ENCODE measurements at regions not wholly inside any gene's neighbourhood (a gene's known extent, or its start where the extent isn't known, plus 50 kb on each side); places are given as distances from the start of the nearest gene placed in this dataset.

- no peaks in the 10 kb centered on the region; a peak in 1 of 5 replicates for H3K27me3 ChIP-seq (ENCODE audit: control insufficient read depth in 2 of 2, insufficient read depth in 2 of 2, low read length in 2 of 2)
- DNase-seq (ENCODE audit: extremely low read depth in 1 of 4, low spot score in 3 of 4) (no peak), ATAC-seq (no peak), FAIRE-seq (no peak)
- H3K4me3 ChIP-seq, result no peak overlapping the region
- no peak overlapping the region for H3K9ac ChIP-seq (ENCODE audit: insufficient read depth in 1 of 2, low read depth in 2 of 2, low read length in 2 of 2)
- H3K9me3 ChIP-seq (replicated peaks; ENCODE audit: control insufficient read depth, insufficient read depth, low read depth, low read length), result peaks cover 3% of the 10 kb centered on the region; the same call in 1 of the 2 replicates
- H4K20me1 ChIP-seq (replicated peaks; ENCODE audit: control insufficient read depth, insufficient read depth, low read length), result no peaks in the 10 kb centered on the region
- no peaks in the 10 kb centered on the region for H3K4me1 ChIP-seq (replicated peaks in 1 of 2; ENCODE audit: control insufficient read depth in 2 of 2, insufficient read depth in 2 of 2, low read length in 2 of 2)
- ChIA-PET POLR2A (no interaction called here), CTCF (ENCODE audit: low intra/inter-chr PET ratio) (no interaction called here)
- 0% methylated on average over 1 of the region's 1 CpG for WGBS (ENCODE audit: insufficient coverage, low coverage, missing lambda C conversion rate)
- intact Hi-C loops (cut with micrococcal nuclease) (no loop called here), in situ Hi-C loops (cut with MboI) (no loop called here)
- H3K27ac ChIP-seq (ENCODE audit: extremely low read depth, low read depth, low read length), result no peak overlapping the region
- H3K9me1 ChIP-seq (ENCODE audit: control insufficient read depth, insufficient read depth, low read length), result no peaks in the 10 kb centered on the region
- no peak for TF ChIP-seq TRIM24 (IDR thresholded peaks at IDR 0.05)
- no TSS peak for BruUV-seq (replicated peaks)
- no peaks in the 10 kb centered on the region for H3K79me2 ChIP-seq (ENCODE audit: control insufficient read depth, insufficient read depth, low read length)
- no peak overlapping the region for H3K4me2 ChIP-seq (ENCODE audit: insufficient read depth, low read length)
- no peak overlapping the region for H2AFZ ChIP-seq (ENCODE audit: low read depth, low read length)
- H3K36me3 ChIP-seq (ENCODE audit: control insufficient read depth, insufficient read depth, low read length), result no peaks in the 10 kb centered on the region
Measured at GRCh38 chr3:73134034-73134433, 72.6 kb downstream of the EBLN2 start.

GRCh38 chr3:73136941-73137340 lies 75.5 kb downstream of the EBLN2 start:
- ChIA-PET CTCF (ENCODE audit: low intra/inter-chr PET ratio) (no interaction called here), POLR2A (no interaction called here)
- H3K4me3 ChIP-seq, result no peak overlapping the region
- no peaks in the 10 kb centered on the region for H3K9me1 ChIP-seq (ENCODE audit: control insufficient read depth, insufficient read depth, low read length)
- no peaks in the 10 kb centered on the region for H3K79me2 ChIP-seq (ENCODE audit: control insufficient read depth, insufficient read depth, low read length)
- H3K4me1 ChIP-seq (replicated peaks in 1 of 2; ENCODE audit: control insufficient read depth in 2 of 2, insufficient read depth in 2 of 2, low read length in 2 of 2), result no peaks in the 10 kb centered on the region; a peak in 1 of 5 replicates
- no peaks in the 10 kb centered on the region for H4K20me1 ChIP-seq (replicated peaks; ENCODE audit: control insufficient read depth, insufficient read depth, low read length)
- H3K4me2 ChIP-seq (ENCODE audit: insufficient read depth, low read length), result no peak overlapping the region
- intact Hi-C loops (cut with micrococcal nuclease) (no loop called here), in situ Hi-C loops (cut with MboI) (no loop called here)
- H2AFZ ChIP-seq (ENCODE audit: low read depth, low read length), result no peak overlapping the region
- no peak for FAIRE-seq
- H3K9me3 ChIP-seq (replicated peaks; ENCODE audit: control insufficient read depth, insufficient read depth, low read depth, low read length), result peaks cover 3% of the 10 kb centered on the region; the same call in 1 of the 2 replicates
- WGBS (ENCODE audit: insufficient coverage, low coverage, missing lambda C conversion rate), result 42% methylated on average over 6 of the region's 6 CpGs
- no peaks in the 10 kb centered on the region for H3K27me3 ChIP-seq (ENCODE audit: control insufficient read depth in 2 of 2, insufficient read depth in 2 of 2, low read length in 2 of 2)
- H3K9ac ChIP-seq (ENCODE audit: insufficient read depth in 1 of 2, low read depth in 2 of 2, low read length in 2 of 2), result no peak overlapping the region
- no TSS peak for BruUV-seq (replicated peaks)
- no peak for DNase-seq (ENCODE audit: extremely low read depth in 1 of 4, low spot score in 3 of 4)
- no peak for ATAC-seq
- H3K27ac ChIP-seq (ENCODE audit: extremely low read depth, low read depth, low read length), result no peak overlapping the region
- no peaks in the 10 kb centered on the region for H3K36me3 ChIP-seq (ENCODE audit: control insufficient read depth, insufficient read depth, low read length)
- TF ChIP-seq E4F1 (CRISPR knock-in tag; IDR thresholded peaks at IDR 0.05; ENCODE audit: borderline replicate concordance) (no peak), CREB3 (tag; conservative IDR thresholded peaks at IDR 0.05; ENCODE audit: low read depth) (no peak), ZBTB1 (CRISPR knock-in tag; IDR thresholded peaks at IDR 0.05; ENCODE audit: borderline replicate concordance, low read depth) (no peak), PRMT5 (CRISPR knock-in tag; IDR thresholded peaks at IDR 0.05) (no peak), SMAD4 (CRISPR knock-in tag; conservative IDR thresholded peaks at IDR 0.05) (no peak), KHSRP (IDR thresholded peaks at IDR 0.05) (no peak), BCLAF1 (IDR thresholded peaks at IDR 0.05; ENCODE audit: borderline replicate concordance in 1 of 2, control insufficient read depth in 1 of 2, low read depth in 2 of 2, low read length in 1 of 2) (no peak), ZNF239 (CRISPR knock-in tag; IDR thresholded peaks at IDR 0.05) (no peak), ZNF146 (CRISPR knock-in tag; IDR thresholded peaks at IDR 0.05; ENCODE audit: unreplicated experiment) (no peak)

All from K562 (cell line).